ENCODE measurements at regions not wholly inside any gene's neighbourhood (a gene's known extent, or its start where the extent isn't known, plus 50 kb on each side); places are given as distances from the start of the nearest gene placed in this dataset.

GRCh38 chr6:164528539-164528938, 780.9 kb downstream of the C6orf118 start:
- no peak for TF ChIP-seq CTCF (conservative IDR thresholded peaks at IDR 0.05; ENCODE audit: low read depth, low read length)
- H3K27me3 ChIP-seq (ENCODE audit: insufficient read depth, low read depth): no peaks in the 10 kb centered on the region
- H3K79me2 ChIP-seq (ENCODE audit: insufficient read depth, low read depth): no peaks in the 10 kb centered on the region
- H2AFZ ChIP-seq (ENCODE audit: low read depth): no peak overlapping the region
- no peak overlapping the region for H3K9ac ChIP-seq
- H3K27ac ChIP-seq: no peak overlapping the region
- H3K4me3 ChIP-seq (IDR thresholded peaks at IDR 0.05; ENCODE audit: insufficient read depth, low read depth, low read length): no peak overlapping the region
- no peak overlapping the region for H3K4me2 ChIP-seq
- H3K4me1 ChIP-seq (ENCODE audit: low read depth, poor library complexity, severe bottlenecking): no peaks in the 10 kb centered on the region
- no peaks in the 10 kb centered on the region for H3K36me3 ChIP-seq (ENCODE audit: insufficient read depth)
- no peaks in the 10 kb centered on the region for H4K20me1 ChIP-seq (ENCODE audit: insufficient read depth)

- H4K20me1 ChIP-seq (ENCODE audit: insufficient read depth): no peaks in the 10 kb centered on the region
- no peaks in the 10 kb centered on the region for H3K36me3 ChIP-seq (ENCODE audit: insufficient read depth)
- no peak overlapping the region for H3K9ac ChIP-seq
- H3K4me2 ChIP-seq: no peak overlapping the region
- no peaks in the 10 kb centered on the region for H3K79me2 ChIP-seq (ENCODE audit: insufficient read depth, low read depth)
- no peaks in the 10 kb centered on the region for H3K27me3 ChIP-seq (ENCODE audit: insufficient read depth, low read depth)
- no peak for TF ChIP-seq CTCF (conservative IDR thresholded peaks at IDR 0.05; ENCODE audit: low read depth, low read length)
- H3K27ac ChIP-seq: no peak overlapping the region
- H2AFZ ChIP-seq (ENCODE audit: low read depth): no peak overlapping the region
- H3K4me3 ChIP-seq (IDR thresholded peaks at IDR 0.05; ENCODE audit: insufficient read depth, low read depth, low read length): no peak overlapping the region
- no peaks in the 10 kb centered on the region for H3K4me1 ChIP-seq (ENCODE audit: low read depth, poor library complexity, severe bottlenecking)
Observed at GRCh38 chr6:164523087-164523654, 786.2 kb downstream of the C6orf118 start.

GRCh38 chr6:164520916-164521315, 788.5 kb downstream of the C6orf118 start:
- Histone ChIP-seq H3K27me3 (ENCODE audit: insufficient read depth, low read depth) (no peaks in the 10 kb centered on the region), H3K27ac (no peak overlapping the region), H3K4me1 (ENCODE audit: low read depth, poor library complexity, severe bottlenecking) (no peaks in the 10 kb centered on the region), H4K20me1 (ENCODE audit: insufficient read depth) (no peaks in the 10 kb centered on the region), H3K4me2 (no peak overlapping the region), H2AFZ (ENCODE audit: low read depth) (no peak overlapping the region), H3K4me3 (IDR thresholded peaks at IDR 0.05; ENCODE audit: insufficient read depth, low read depth, low read length) (no peak overlapping the region), H3K79me2 (ENCODE audit: insufficient read depth, low read depth) (no peaks in the 10 kb centered on the region), H3K36me3 (ENCODE audit: insufficient read depth) (no peaks in the 10 kb centered on the region), H3K9ac (no peak overlapping the region)
- no peak for TF ChIP-seq CTCF (conservative IDR thresholded peaks at IDR 0.05; ENCODE audit: low read depth, low read length)

GRCh38 chr6:164507206-164507940, 802.0 kb downstream of the C6orf118 start:
- Histone ChIP-seq H3K4me1 (ENCODE audit: low read depth, poor library complexity, severe bottlenecking) (no peaks in the 10 kb centered on the region), H3K9ac (0 out of 2 replicates have a peak overlapping the region, but pooled peaks have one; percentile 19), H3K27ac (peak overlapping the region; percentile 15; the same call in 1 of the 2 replicates), H3K79me2 (ENCODE audit: insufficient read depth, low read depth) (no peaks in the 10 kb centered on the region), H3K36me3 (ENCODE audit: insufficient read depth) (no peaks in the 10 kb centered on the region), H3K4me3 (IDR thresholded peaks at IDR 0.05; ENCODE audit: insufficient read depth, low read depth, low read length) (no peak overlapping the region), H2AFZ (ENCODE audit: low read depth) (peak overlapping the region; percentile 46), H4K20me1 (ENCODE audit: insufficient read depth) (no peaks in the 10 kb centered on the region), H3K27me3 (ENCODE audit: insufficient read depth, low read depth) (no peaks in the 10 kb centered on the region), H3K4me2 (peak overlapping the region; percentile 29; the same call in 1 of the 2 replicates)
- TF ChIP-seq CTCF (conservative IDR thresholded peaks at IDR 0.05; ENCODE audit: low read depth, low read length): no peak
